T-helper 1 cell treated with Interleukin-12 subunit alpha and Interleukin-12 subunit beta and Interleukin-4 antibody, amounts not matched to agents 30 μg/mL and 1 μg/mL, for 36 hours (primary cell): ENCODE measurements at regions not wholly inside any gene's neighbourhood (a gene's known extent, or its start where the extent isn't known, plus 50 kb on each side); places are given as distances from the start of the nearest gene placed in this dataset.

Experiments used
- H3K27ac Mint-ChIP-seq: one replicate; pipeline ENCODE4 v1.8.0; 2021; ENCODE audit warnings: mild to moderate bottlenecking, mixed read lengths
- H3K27me3 Mint-ChIP-seq: one replicate; pipeline ENCODE4 v1.8.0; 2021; ENCODE audit warnings: low read depth, mixed read lengths
- H3K36me3 Mint-ChIP-seq: one replicate; pipeline ENCODE4 v1.8.0; 2021; ENCODE audit warnings: low read depth, mixed read lengths
- H3K4me1 Mint-ChIP-seq: one replicate; pipeline ENCODE4 v1.8.0; 2021; ENCODE audit warnings: low read depth, mixed read lengths
- H3K4me3 Mint-ChIP-seq: one replicate; pipeline ENCODE4 v1.8.0; 2021; ENCODE audit warnings: mild to moderate bottlenecking, moderate library complexity, mixed read lengths
- H3K9me3 Mint-ChIP-seq: one replicate; pipeline ENCODE4 v1.8.0; 2021; ENCODE audit warnings: mixed read lengths

- peaks cover 7% of the 10 kb centered on the region for H3K27me3 Mint-ChIP-seq
- H3K4me1 Mint-ChIP-seq: no peaks in the 10 kb centered on the region
- no peak overlapping the region for H3K27ac Mint-ChIP-seq
- H3K36me3 Mint-ChIP-seq: no peaks in the 10 kb centered on the region
- H3K9me3 Mint-ChIP-seq: no peaks in the 10 kb centered on the region
- no peak overlapping the region for H3K4me3 Mint-ChIP-seq
These were observed 131.5 kb downstream of the SOCS6 start for GRCh38 chr18:70420146-70420898.

- Mint-ChIP-seq H3K27me3 (peaks cover 7% of the 10 kb centered on the region), H3K27ac (no peak overlapping the region)
These were observed 130.7 kb downstream of the SOCS6 start for GRCh38 chr18:70419526-70419925.

GRCh38 chr18:70418546-70419311 lies 129.9 kb downstream of the SOCS6 start:
- Mint-ChIP-seq H3K27ac (no peak overlapping the region), H3K4me1 (no peaks in the 10 kb centered on the region), H3K9me3 (no peaks in the 10 kb centered on the region), H3K4me3 (no peak overlapping the region), H3K27me3 (peaks cover 4% of the 10 kb centered on the region), H3K36me3 (no peaks in the 10 kb centered on the region)

More at GRCh38 chr18:70419526-70419925, 130.7 kb downstream of the SOCS6 start:
- Mint-ChIP-seq H3K36me3 (no peaks in the 10 kb centered on the region), H3K4me1 (no peaks in the 10 kb centered on the region), H3K4me3 (no peak overlapping the region), H3K9me3 (no peaks in the 10 kb centered on the region)

- Mint-ChIP-seq H3K4me1 (no peaks in the 10 kb centered on the region), H3K36me3 (no peaks in the 10 kb centered on the region), H3K27me3 (peaks cover under 1% of the 10 kb centered on the region), H3K4me3 (no peak overlapping the region), H3K27ac (no peak overlapping the region), H3K9me3 (no peaks in the 10 kb centered on the region)
These were observed 129.0 kb downstream of the SOCS6 start for GRCh38 chr18:70417847-70418246.

GRCh38 chr18:70416496-70416895 lies 127.7 kb downstream of the SOCS6 start:
- H3K4me1 Mint-ChIP-seq: no peaks in the 10 kb centered on the region
- no peaks in the 10 kb centered on the region for H3K36me3 Mint-ChIP-seq

GRCh38 chr18:70415823-70416488 lies 127.1 kb downstream of the SOCS6 start:
- H3K36me3 Mint-ChIP-seq: no peaks in the 10 kb centered on the region
- H3K9me3 Mint-ChIP-seq: no peaks in the 10 kb centered on the region
- no peak overlapping the region for H3K27ac Mint-ChIP-seq
- no peaks in the 10 kb centered on the region for H3K4me1 Mint-ChIP-seq
- no peak overlapping the region for H3K4me3 Mint-ChIP-seq
- H3K27me3 Mint-ChIP-seq: no peaks in the 10 kb centered on the region

More at GRCh38 chr18:70416496-70416895, 127.7 kb downstream of the SOCS6 start:
- Mint-ChIP-seq H3K27ac (no peak overlapping the region), H3K27me3 (no peaks in the 10 kb centered on the region), H3K4me3 (no peak overlapping the region), H3K9me3 (no peaks in the 10 kb centered on the region)

- Mint-ChIP-seq H3K9me3 (no peaks in the 10 kb centered on the region), H3K27ac (no peak overlapping the region), H3K4me1 (no peaks in the 10 kb centered on the region), H3K4me3 (no peak overlapping the region), H3K27me3 (no peaks in the 10 kb centered on the region), H3K36me3 (no peaks in the 10 kb centered on the region)
These were observed 125.6 kb downstream of the SOCS6 start for GRCh38 chr18:70414315-70414900.

- no peaks in the 10 kb centered on the region for H3K4me1 Mint-ChIP-seq
- H3K9me3 Mint-ChIP-seq: no peaks in the 10 kb centered on the region
These were observed 124.6 kb downstream of the SOCS6 start for GRCh38 chr18:70413455-70413854.

GRCh38 chr18:70411876-70412435 lies 123.1 kb downstream of the SOCS6 start:
- H3K4me1 Mint-ChIP-seq: no peaks in the 10 kb centered on the region
- no peaks in the 10 kb centered on the region for H3K27me3 Mint-ChIP-seq

More at GRCh38 chr18:70413455-70413854, 124.6 kb downstream of the SOCS6 start:
- no peak overlapping the region for H3K27ac Mint-ChIP-seq
- no peaks in the 10 kb centered on the region for H3K27me3 Mint-ChIP-seq
- H3K4me3 Mint-ChIP-seq: no peak overlapping the region
- H3K36me3 Mint-ChIP-seq: no peaks in the 10 kb centered on the region

GRCh38 chr18:70411307-70411706 lies 122.5 kb downstream of the SOCS6 start:
- Mint-ChIP-seq H3K4me3 (no peak overlapping the region), H3K4me1 (no peaks in the 10 kb centered on the region), H3K36me3 (no peaks in the 10 kb centered on the region), H3K27me3 (no peaks in the 10 kb centered on the region), H3K9me3 (no peaks in the 10 kb centered on the region), H3K27ac (no peak overlapping the region)

More at GRCh38 chr18:70411876-70412435, 123.1 kb downstream of the SOCS6 start:
- Mint-ChIP-seq H3K9me3 (no peaks in the 10 kb centered on the region), H3K27ac (no peak overlapping the region), H3K36me3 (no peaks in the 10 kb centered on the region), H3K4me3 (no peak overlapping the region)

- Mint-ChIP-seq H3K27ac (no peak overlapping the region), H3K27me3 (no peaks in the 10 kb centered on the region), H3K4me3 (no peak overlapping the region), H3K36me3 (no peaks in the 10 kb centered on the region), H3K9me3 (no peaks in the 10 kb centered on the region), H3K4me1 (no peaks in the 10 kb centered on the region)
These were observed 116.2 kb downstream of the SOCS6 start for GRCh38 chr18:70405052-70405451.

GRCh38 chr18:70400476-70400875 lies 111.6 kb downstream of the SOCS6 start:
- Mint-ChIP-seq H3K36me3 (no peaks in the 10 kb centered on the region), H3K27ac (no peak overlapping the region), H3K4me3 (no peak overlapping the region), H3K27me3 (no peaks in the 10 kb centered on the region), H3K9me3 (no peaks in the 10 kb centered on the region), H3K4me1 (no peaks in the 10 kb centered on the region)

GRCh38 chr18:70398076-70398475 lies 109.2 kb downstream of the SOCS6 start:
- Mint-ChIP-seq H3K4me1 (no peaks in the 10 kb centered on the region), H3K36me3 (no peaks in the 10 kb centered on the region), H3K27ac (no peak overlapping the region), H3K4me3 (no peak overlapping the region), H3K27me3 (no peaks in the 10 kb centered on the region), H3K9me3 (no peaks in the 10 kb centered on the region)

GRCh38 chr18:70397259-70397925 lies 108.5 kb downstream of the SOCS6 start:
- H3K4me1 Mint-ChIP-seq: no peaks in the 10 kb centered on the region
- H3K4me3 Mint-ChIP-seq: no peak overlapping the region
- no peaks in the 10 kb centered on the region for H3K27me3 Mint-ChIP-seq
- no peaks in the 10 kb centered on the region for H3K36me3 Mint-ChIP-seq
- H3K27ac Mint-ChIP-seq: no peak overlapping the region
- H3K9me3 Mint-ChIP-seq: no peaks in the 10 kb centered on the region
